Stimulated activated CD4-positive, alpha-beta T cell treated with anti-CD3 and anti-CD28 coated beads, Interleukin-1b, Interleukin-23, amount 100 ng/mL, for 24 hours (primary cell): ENCODE measurements at regions not wholly inside any gene's neighbourhood (a gene's known extent, or its start where the extent isn't known, plus 50 kb on each side); places are given as distances from the start of the nearest gene placed in this dataset.
"Not testable (repeated sequence)": the region's sequence is repeated elsewhere in the genome, so short reads cannot be mapped to it uniquely, and the experiment has no call there.

Experiments
- DNase-seq, 4 experiments: peaks; one replicate each; pipeline ENCODE4 v3.0.0-alpha.2; 2020; ENCODE audit warnings: low read depth in 4 of 4, low spot score in 1 of 4

DNA sequence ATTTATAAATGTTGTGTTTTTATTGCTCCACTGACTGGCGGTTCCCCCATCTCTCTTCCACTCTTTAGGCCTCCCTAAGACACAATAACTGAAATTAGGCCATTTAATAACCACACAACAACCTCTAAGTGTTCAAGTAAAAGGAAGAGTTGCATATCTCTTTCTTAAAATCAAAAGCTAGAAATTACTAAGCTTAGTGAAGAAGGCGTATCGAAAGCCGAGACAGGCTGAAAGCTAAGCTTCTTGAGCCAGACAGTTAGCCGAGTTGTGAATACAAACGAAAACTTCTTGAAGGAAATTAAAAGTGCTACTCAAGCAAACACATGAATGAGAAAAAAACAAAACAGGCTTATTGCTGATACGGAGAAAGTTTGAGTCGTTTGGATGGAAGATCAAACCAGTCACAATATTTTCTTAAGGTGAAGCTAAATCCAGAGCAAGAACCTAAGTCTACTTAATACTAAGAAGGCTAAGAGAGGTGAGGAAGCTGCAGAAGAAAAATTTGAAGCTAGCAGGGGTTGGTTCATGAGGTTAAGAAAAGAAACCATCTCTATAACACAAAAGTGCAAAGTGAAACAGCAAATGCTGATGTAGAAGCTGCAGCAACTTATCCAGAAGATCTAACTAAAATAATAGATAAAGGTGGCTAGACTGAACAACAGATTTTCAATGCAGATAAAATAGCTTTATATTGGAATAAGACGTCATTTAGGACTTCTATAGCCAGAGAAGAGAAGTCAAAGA is 194.0 kb upstream of the TTC29 start:
- no peak for DNase-seq

DNA sequence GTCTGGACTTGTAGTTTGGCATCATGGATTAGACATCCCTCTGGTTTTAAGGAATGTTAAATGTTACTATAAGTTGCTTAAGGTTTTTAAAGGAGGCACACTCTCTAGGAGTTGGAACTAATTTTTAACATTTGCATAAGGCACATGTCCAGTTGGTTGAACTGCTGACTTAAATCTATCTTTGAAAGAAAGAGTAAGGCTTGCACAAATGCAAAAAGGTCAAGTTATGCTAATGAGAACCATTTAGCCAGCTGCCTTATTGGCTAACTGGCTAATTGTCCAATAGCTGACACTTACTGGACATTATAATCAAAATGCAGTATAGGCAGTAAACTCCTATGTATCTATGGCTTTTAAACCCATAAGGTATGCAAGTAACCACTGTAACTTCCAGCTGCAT is 206.1 kb upstream of the TTC29 start:
- DNase-seq: no peak

- no peak for DNase-seq
Observed at GRCh38 chr4:147157860-147158701, 212.4 kb upstream of the TTC29 start.

DNA sequence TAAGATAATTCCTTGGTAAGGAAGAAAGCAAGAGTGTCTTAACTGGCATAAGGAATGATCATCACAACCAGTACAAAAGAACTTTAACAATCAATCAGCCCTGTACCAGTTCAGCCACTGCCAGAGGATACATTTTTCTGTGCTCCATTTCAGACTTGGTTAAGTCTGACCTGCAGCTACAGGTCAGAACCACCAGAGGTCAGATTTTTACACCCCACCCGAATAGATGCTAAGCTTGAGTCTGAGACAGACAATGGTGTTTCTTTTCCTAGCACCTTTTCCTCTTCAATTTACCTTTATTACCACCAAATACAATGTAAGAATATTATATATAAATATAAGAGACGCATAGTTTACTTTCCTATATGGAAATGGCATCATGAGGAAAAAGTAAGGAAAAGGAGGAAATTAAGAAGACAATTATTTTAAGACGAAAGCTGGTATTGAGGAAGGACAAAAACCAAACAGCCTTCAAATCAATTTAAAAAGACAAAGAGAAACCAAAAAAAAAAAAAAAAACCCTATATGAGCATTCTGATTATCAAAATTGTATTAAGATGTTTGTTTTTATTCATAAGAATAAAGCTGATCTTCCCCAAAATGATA is 215.3 kb upstream of the TTC29 start:
- DNase-seq: no peak

GRCh38 chr4:147163311-147163710 is 217.6 kb upstream of the TTC29 start:
- DNase-seq: no peak

DNA sequence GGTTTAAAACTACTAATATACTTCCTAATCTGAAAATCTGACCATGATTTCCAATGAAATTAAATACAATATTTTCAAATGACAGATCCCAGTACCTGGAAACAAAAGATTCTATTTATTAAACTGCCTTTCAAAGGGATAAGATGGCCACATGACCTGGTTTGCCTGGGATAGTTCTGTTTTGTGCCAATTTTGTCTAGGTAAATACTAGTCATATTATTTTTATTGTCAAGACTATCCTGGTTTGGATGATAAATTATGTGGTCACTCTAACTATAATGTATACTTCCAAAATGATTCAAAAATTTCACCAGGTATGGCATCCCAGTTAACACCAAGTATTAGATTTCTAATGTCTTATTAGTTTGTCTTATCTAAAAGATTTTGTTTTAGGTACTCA is 222.5 kb upstream of the TTC29 start:
- not testable (repeated sequence) for DNase-seq

DNA sequence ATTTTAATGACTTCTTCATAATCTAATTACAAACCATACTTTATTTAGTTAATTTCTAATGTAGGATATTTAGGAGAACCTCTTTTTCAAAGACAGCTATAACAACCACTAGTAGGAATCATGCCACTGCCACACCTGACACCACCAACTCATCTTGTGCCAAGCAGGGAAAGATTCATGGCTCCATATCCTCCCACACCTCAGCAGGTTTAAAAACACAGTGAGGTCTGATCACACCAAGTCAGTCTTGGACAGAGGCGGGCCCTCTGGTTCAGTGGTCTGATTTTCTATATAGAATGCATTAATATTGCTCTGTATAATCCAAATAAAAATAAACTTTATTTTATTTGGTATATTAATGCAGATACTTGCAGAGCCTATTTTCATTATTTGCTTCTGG is 227.7 kb upstream of the TTC29 start:
- DNase-seq: no peak

GRCh38 chr4:147173797-147174432 is 228.3 kb upstream of the TTC29 start:
- no peak for DNase-seq

DNA sequence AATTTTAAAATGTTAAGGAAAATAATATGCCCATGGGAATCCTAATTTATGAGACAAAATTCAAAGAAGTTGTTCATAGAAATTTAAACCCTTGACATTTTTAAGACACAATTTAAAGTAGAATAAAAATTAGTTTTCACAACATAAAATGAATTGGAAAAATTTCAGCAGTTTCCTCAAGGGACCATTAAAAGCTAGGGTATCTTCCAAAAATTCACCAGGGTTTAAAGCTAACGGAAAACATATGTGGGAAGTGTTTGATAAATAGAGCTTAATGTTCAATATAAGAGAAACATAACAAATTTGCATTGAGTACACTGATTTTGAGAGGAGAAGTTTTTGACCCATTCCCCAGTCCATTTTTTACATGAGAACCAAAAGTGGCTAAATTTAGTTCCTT is 228.9 kb upstream of the TTC29 start:
- no peak for DNase-seq

- DNase-seq: no peak
Observed at GRCh38 chr4:147175460-147176025, 229.9 kb upstream of the TTC29 start.

DNA sequence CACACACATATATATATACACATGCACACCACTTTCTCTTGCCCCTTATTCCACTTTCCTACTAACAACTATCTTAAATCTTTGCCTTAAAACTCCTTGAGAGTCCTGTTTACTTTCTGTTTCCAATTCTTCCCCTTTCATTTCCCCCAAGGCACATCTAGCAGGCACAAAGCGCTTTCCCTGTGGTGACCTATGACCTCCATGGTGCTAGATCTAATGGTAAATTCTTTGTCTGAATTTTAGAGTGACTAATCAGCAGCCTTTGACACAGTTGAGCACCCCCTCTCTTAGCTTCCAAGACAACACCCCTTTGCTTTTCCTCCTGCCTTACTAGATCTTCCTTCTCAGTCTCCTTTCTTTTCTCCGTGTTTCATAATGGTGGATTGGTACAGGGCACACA is 236.4 kb upstream of the TTC29 start:
- DNase-seq: no peak

- no peak for DNase-seq
Observed at GRCh38 chr4:147192679-147193078, 247.0 kb upstream of the TTC29 start.

DNA sequence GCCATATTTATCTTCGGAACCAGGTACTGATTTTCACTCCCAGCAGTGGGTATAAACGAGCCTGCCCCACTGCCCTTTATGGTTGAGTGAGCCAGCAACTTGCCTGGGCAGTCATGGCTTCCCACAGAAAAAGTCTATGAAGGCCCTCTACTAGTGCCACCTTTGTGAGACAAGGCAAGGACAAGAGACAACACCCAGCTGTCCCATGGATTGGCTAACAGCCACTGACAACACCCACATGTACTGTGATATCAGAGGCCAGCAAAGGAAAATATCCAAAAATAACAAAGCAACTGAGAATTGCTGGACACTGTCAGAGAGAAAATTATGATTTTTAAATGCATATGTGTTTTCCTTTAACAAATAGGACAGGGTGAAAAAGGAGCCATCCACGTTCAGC is 248.4 kb upstream of the TTC29 start:
- no peak for DNase-seq

DNA sequence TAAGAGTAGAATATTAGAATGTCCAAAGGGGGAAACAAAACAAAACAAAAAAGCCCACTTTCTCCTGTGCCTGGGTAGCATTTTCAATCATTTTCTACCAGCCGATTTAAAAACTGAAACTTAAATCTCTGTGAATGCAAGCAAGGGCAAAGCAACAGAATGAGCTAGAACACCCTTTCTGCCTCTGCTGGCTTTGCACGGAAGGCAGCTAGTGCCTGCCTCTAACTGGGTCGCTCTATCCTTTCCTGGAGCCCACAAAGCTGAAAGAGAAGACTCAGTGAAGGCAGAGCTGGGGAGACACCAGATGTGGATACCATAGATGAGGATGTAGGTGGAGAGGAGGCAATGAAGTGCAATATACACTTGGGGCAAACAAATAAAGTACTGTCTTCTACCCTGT is 248.9 kb upstream of the TTC29 start:
- DNase-seq: no peak

DNA sequence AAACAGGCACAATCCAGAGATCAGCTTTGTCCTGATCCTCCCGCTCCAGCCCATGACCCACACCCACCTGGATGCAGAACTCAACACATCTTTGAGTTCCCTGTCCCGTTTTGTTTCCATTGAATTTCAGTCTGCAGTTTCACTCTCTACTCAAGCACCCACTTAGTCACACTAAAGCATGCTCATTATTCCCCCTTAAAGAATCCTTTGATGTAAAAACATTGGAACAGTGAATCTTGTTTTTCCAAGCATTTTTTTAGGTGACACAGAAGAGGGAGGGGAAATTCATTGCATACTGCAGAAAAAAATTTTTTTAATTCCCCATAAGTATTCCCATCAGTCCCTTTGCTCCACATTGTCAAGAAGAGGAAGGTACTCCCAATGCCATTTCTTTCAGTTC is 249.7 kb upstream of the TTC29 start:
- no peak for DNase-seq

- no peak for DNase-seq
Observed at GRCh38 chr4:147198411-147199051, 252.9 kb upstream of the TTC29 start.

DNA sequence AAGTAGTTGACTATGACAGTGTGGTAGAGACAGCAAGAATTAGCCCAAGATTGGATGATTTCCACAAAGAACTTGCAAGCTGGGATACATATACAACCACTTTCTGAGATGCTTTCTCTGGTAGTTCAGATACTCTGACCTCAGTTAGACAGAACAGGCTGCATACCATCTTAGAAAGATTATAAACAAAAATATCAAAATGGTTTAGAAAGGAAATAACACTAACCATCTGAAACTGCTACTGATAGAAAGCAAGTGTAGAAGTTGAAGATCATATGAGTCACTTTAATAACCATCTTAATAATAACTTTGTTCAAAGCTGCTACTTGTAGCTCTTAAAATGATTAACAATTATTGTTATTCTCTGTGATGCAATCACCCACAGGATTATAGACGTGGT is 255.4 kb upstream of the TTC29 start:
- DNase-seq: no peak

- no peak for DNase-seq
Observed at GRCh38 chr4:147206807-147207206, 261.1 kb upstream of the TTC29 start.

GRCh38 chr4:147207911-147208310 is 262.2 kb upstream of the TTC29 start:
- DNase-seq: no peak

DNA sequence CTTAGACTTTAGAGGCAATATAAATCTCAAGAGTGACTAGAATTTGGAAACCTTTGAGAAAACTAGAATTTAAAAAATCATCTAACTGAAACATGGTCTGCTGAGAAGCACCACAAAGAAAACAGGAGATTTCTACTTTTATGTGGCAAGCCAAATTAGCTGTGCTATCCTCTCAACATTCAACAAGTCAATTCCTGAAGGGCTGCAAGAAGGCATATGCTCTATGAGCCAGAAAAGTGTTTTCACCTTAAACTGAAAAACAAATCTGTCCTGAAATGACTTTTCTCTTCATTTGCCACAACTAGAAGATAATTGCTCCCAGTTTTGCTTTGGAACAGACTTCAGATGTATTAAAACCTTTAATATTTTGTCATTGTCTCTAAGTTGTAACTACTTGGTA is 263.2 kb upstream of the EDNRA start:
- no peak for DNase-seq

GRCh38 chr4:147219145-147219544 is 261.8 kb upstream of the EDNRA start:
- DNase-seq: no peak
